ENCODE measurements at regions not wholly inside any gene's neighbourhood (a gene's known extent, or its start where the extent isn't known, plus 50 kb on each side); places are given as distances from the start of the nearest gene placed in this dataset.
"Not testable (repeated sequence)": the region's sequence is repeated elsewhere in the genome, so short reads cannot be mapped to it uniquely, and the experiment has no call there.

DNA sequence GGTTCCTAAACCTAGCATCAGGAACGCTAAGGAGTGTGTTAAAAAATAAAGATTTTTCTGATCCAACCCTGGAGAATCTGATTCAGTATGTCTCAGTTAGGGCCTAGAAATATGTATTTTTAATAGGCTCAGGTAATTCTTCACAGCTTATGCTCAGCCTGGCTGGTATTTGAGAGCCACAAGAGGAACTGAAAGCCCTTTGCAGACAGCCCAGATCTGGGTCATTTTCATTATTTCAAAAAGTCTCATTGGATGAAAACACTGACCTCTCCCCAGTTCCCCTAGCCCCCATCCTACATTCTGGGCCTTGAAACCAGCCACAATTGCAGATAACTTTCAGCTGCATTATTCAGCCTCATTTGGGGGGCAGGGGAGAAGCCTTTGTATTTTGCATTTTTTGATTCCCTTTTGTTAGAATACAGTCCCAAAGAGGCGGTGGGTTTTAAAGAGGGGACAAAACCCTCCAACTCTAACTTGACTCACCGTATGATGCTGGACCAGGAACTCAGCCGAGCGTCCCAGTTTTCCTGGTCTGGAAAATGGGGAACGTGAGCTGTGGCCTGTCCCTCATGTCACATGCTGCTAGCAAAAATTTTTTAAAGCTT, 66.0 kb upstream of the LARGE1 start:
- intact Hi-C loops (cut with micrococcal nuclease) (no loop called here), dilution Hi-C loops (cut with MboI; ENCODE audit: extremely low pct_ligation_motif_present, low sequenced_read_pairs) (no loop called here)
- TF ChIP-seq, protein P1, sequence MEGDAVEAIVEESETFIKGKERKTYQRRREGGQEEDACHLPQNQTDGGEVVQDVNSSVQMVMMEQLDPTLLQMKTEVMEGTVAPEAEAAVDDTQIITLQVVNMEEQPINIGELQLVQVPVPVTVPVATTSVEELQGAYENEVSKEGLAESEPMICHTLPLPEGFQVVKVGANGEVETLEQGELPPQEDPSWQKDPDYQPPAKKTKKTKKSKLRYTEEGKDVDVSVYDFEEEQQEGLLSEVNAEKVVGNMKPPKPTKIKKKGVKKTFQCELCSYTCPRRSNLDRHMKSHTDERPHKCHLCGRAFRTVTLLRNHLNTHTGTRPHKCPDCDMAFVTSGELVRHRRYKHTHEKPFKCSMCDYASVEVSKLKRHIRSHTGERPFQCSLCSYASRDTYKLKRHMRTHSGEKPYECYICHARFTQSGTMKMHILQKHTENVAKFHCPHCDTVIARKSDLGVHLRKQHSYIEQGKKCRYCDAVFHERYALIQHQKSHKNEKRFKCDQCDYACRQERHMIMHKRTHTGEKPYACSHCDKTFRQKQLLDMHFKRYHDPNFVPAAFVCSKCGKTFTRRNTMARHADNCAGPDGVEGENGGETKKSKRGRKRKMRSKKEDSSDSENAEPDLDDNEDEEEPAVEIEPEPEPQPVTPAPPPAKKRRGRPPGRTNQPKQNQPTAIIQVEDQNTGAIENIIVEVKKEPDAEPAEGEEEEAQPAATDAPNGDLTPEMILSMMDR (IDR thresholded peaks at IDR 0.05; ENCODE audit: extremely low read depth in 1 of 2, insufficient read depth in 1 of 2, low read depth in 1 of 2, low read length in 2 of 2): no peak
- TF ChIP-seq POLR2AphosphoS5 (IDR thresholded peaks at IDR 0.05; ENCODE audit: insufficient read depth, low read depth, low read length) (no peak), POLR2A (IDR thresholded peaks at IDR 0.05; ENCODE audit: low read depth, low read length) (no peak), JUN (IDR thresholded peaks at IDR 0.05; ENCODE audit: borderline replicate concordance, insufficient read depth, insufficient read length, low read depth) (no peak)
- H3K9me3 ChIP-seq (replicated peaks; ENCODE audit: control insufficient read depth, insufficient read depth, low read length): peaks cover 5% of the 10 kb centered on the region
- H3K36me3 ChIP-seq (ENCODE audit: control insufficient read depth in 2 of 2, extremely low read depth in 1 of 2, insufficient read depth in 2 of 2, low read length in 2 of 2): no peaks in the 10 kb centered on the region
- H2AFZ ChIP-seq (ENCODE audit: low read depth, low read length): no peak overlapping the region
- no peak overlapping the region for H3K4me3 ChIP-seq (replicated peaks in 1 of 3; ENCODE audit: insufficient read depth in 1 of 3, low read depth in 1 of 3, low read length in 3 of 3)
- no peaks in the 10 kb centered on the region for H3K9me1 ChIP-seq (replicated peaks; ENCODE audit: control insufficient read depth, extremely low read depth, insufficient read depth, low read length)
- no peak overlapping the region for H3K4me2 ChIP-seq (ENCODE audit: insufficient read depth, low read length)
- ChIA-PET CTCF (interaction anchor here (0.6 kb wide), 1 partner anchor 133 kb away, joined by 4 read pairs; no protein-coding TSS in a partner anchor), POLR2A (no interaction called here)
- H3K9ac ChIP-seq (replicated peaks; ENCODE audit: extremely low read depth, insufficient read depth, low read length): no peak overlapping the region
- H3K4me1 ChIP-seq (ENCODE audit: control insufficient read depth, extremely low read depth, insufficient read depth, low read length): no peaks in the 10 kb centered on the region
- no peaks in the 10 kb centered on the region for H3K79me2 ChIP-seq (ENCODE audit: control insufficient read depth, insufficient read depth, low read length)
- no peaks in the 10 kb centered on the region for H4K20me1 ChIP-seq (replicated peaks; ENCODE audit: control insufficient read depth, extremely low read depth, insufficient read depth, low read length)
- no peak overlapping the region for H3K27ac ChIP-seq (ENCODE audit: insufficient read depth, low read depth, low read length)
- DNase-seq (ENCODE audit: low read depth, low spot score) (no peak), FAIRE-seq (no peak)
- H3K27me3 ChIP-seq (ENCODE audit: control insufficient read depth in 2 of 2, insufficient read depth in 2 of 2, low read length in 2 of 2): no peaks in the 10 kb centered on the region
- no TSS peak for BruUV-seq (replicated peaks)

DNA sequence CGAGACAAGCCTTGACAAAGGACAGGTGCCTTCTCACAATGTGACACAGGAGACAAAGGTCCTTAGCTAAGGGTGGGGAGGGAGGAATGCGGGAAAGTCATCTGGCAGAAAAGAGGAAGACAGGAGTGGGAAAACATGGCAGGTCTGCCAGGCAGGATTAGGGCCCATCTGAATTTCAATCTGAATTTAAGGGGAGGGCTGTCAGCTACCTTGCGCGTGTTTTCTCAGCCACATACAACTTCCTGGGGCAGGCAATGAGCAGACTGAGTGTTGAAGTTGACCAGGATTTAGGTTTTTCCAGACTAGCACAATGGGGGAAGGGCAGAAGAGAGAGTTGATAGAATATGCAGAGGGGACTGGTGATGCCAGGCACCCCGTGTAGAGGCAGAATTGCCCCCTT, 66.7 kb upstream of the LARGE1 start:
- Histone ChIP-seq H3K4me3 (replicated peaks in 1 of 3; ENCODE audit: insufficient read depth in 1 of 3, low read depth in 1 of 3, low read length in 3 of 3) (no peak overlapping the region), H3K9me3 (replicated peaks; ENCODE audit: control insufficient read depth, insufficient read depth, low read length) (peaks cover 5% of the 10 kb centered on the region), H3K27me3 (ENCODE audit: control insufficient read depth in 2 of 2, insufficient read depth in 2 of 2, low read length in 2 of 2) (no peaks in the 10 kb centered on the region), H3K4me1 (ENCODE audit: control insufficient read depth, extremely low read depth, insufficient read depth, low read length) (no peaks in the 10 kb centered on the region), H3K27ac (ENCODE audit: insufficient read depth, low read depth, low read length) (no peak overlapping the region), H3K9me1 (replicated peaks; ENCODE audit: control insufficient read depth, extremely low read depth, insufficient read depth, low read length) (no peaks in the 10 kb centered on the region), H3K4me2 (ENCODE audit: insufficient read depth, low read length) (no peak overlapping the region), H4K20me1 (replicated peaks; ENCODE audit: control insufficient read depth, extremely low read depth, insufficient read depth, low read length) (no peaks in the 10 kb centered on the region), H3K79me2 (ENCODE audit: control insufficient read depth, insufficient read depth, low read length) (no peaks in the 10 kb centered on the region), H3K9ac (replicated peaks; ENCODE audit: extremely low read depth, insufficient read depth, low read length) (no peak overlapping the region), H2AFZ (ENCODE audit: low read depth, low read length) (no peak overlapping the region), H3K36me3 (ENCODE audit: control insufficient read depth in 2 of 2, extremely low read depth in 1 of 2, insufficient read depth in 2 of 2, low read length in 2 of 2) (no peaks in the 10 kb centered on the region)
- CTCF ChIA-PET: no interaction called here
- dilution Hi-C loops (cut with MboI; ENCODE audit: extremely low pct_ligation_motif_present, low sequenced_read_pairs) (no loop called here), intact Hi-C loops (cut with micrococcal nuclease) (no loop called here)
- TF ChIP-seq GATA2 (IDR thresholded peaks at IDR 0.05; ENCODE audit: insufficient read depth, insufficient read length, low read depth, low read length) (no peak), MYC (IDR thresholded peaks at IDR 0.05; ENCODE audit: low read depth, low read length) (no peak), POLR2A (IDR thresholded peaks at IDR 0.05; ENCODE audit: low read depth, low read length) (no peak), EZH2 (IDR thresholded peaks at IDR 0.05; ENCODE audit: borderline replicate concordance, low read depth, low read length, severe bottlenecking) (no peak)
- TF ChIP-seq, protein P2, sequence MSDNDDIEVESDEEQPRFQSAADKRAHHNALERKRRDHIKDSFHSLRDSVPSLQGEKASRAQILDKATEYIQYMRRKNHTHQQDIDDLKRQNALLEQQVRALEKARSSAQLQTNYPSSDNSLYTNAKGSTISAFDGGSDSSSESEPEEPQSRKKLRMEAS (IDR thresholded peaks at IDR 0.05; ENCODE audit: insufficient read depth, insufficient read length): no peak
- POLR2A ChIA-PET: no interaction called here
- no peak for FAIRE-seq
- DNase-seq (ENCODE audit: low read depth, low spot score): no peak
- BruUV-seq (replicated peaks): no TSS peak

DNA sequence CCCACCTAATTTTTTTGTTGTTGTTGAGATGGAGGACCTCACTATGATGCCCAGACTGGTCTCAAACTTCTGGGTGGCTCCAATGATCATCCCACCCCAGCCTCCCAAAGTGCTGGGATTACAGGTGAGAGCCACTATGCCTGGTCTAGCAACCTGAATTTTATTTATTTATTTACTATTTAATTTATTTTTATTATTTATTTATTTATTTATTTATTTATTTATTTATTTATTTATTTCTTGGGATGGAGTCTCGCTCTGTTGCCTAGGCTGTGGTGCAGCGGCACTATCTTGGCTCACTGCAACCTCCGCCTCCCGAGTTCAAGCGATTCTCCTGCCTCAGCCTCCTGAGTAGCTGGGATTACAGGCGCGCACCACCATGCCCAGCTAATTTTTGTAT, 69.0 kb upstream of the LARGE1 start:
- H3K4me1 ChIP-seq (ENCODE audit: control insufficient read depth, extremely low read depth, insufficient read depth, low read length); H3K4me2 ChIP-seq (ENCODE audit: insufficient read depth, low read length); BruUV-seq (replicated peaks); H3K4me3 ChIP-seq (replicated peaks in 1 of 3; ENCODE audit: insufficient read depth in 1 of 3, low read depth in 1 of 3, low read length in 3 of 3); H3K9ac ChIP-seq (replicated peaks; ENCODE audit: extremely low read depth, insufficient read depth, low read length); POLR2A ChIA-PET; H3K36me3 ChIP-seq (ENCODE audit: control insufficient read depth in 2 of 2, extremely low read depth in 1 of 2, insufficient read depth in 2 of 2, low read length in 2 of 2); dilution Hi-C loops (cut with MboI; ENCODE audit: extremely low pct_ligation_motif_present, low sequenced_read_pairs); H3K27ac ChIP-seq (ENCODE audit: insufficient read depth, low read depth, low read length); H3K9me1 ChIP-seq (replicated peaks; ENCODE audit: control insufficient read depth, extremely low read depth, insufficient read depth, low read length); CTCF ChIA-PET; H3K27me3 ChIP-seq (ENCODE audit: control insufficient read depth in 2 of 2, insufficient read depth in 2 of 2, low read length in 2 of 2); H4K20me1 ChIP-seq (replicated peaks; ENCODE audit: control insufficient read depth, extremely low read depth, insufficient read depth, low read length); H3K9me3 ChIP-seq (replicated peaks; ENCODE audit: control insufficient read depth, insufficient read depth, low read length); intact Hi-C loops (cut with micrococcal nuclease); H2AFZ ChIP-seq (ENCODE audit: low read depth, low read length); H3K79me2 ChIP-seq (ENCODE audit: control insufficient read depth, insufficient read depth, low read length); FAIRE-seq; DNase-seq (ENCODE audit: low read depth, low spot score): not testable (repeated sequence)

Data from endothelial cell of umbilical vein (primary cell).